Peyer's patch (tissue), 4 donors: ENCODE measurements at regions not wholly inside any gene's neighbourhood (a gene's known extent, or its start where the extent isn't known, plus 50 kb on each side); places are given as distances from the start of the nearest gene placed in this dataset.

Source experiments
- CTCF ChIP-seq, 6 experiments: fragments of 450-650 bp in 4 of 6; fragments of 200-600 bp in 2 of 6; sonication (generic) in 1 of 6; IDR thresholded peaks; one replicate each; pipeline ENCODE4 v1.5.1; 2017 to 2019; ENCODE audit warnings: antibody characterized with exemption in 6 of 6, mild to moderate bottlenecking in 3 of 6, moderate library complexity in 1 of 6
- POLR2A ChIP-seq, 2 donors: fragments of 450-650 bp; IDR thresholded peaks; one replicate each; pipeline ENCODE4 v1.5.1; 2017; ENCODE audit warnings: antibody characterized with exemption in 2 of 2, mild to moderate bottlenecking in 2 of 2, moderate library complexity in 2 of 2

GRCh38 chr2:137771064-137771463, 193.2 kb upstream of the HNMT start:
- TF ChIP-seq POLR2A (IDR thresholded peaks at IDR 0.05), result no peak
- TF ChIP-seq CTCF (IDR thresholded peaks at IDR 0.05), result no peak
